Vagina (tissue), 2 donors: ENCODE measurements at regions not wholly inside any gene's neighbourhood (a gene's known extent, or its start where the extent isn't known, plus 50 kb on each side); places are given as distances from the start of the nearest gene placed in this dataset.

ENCODE experiments used
- DNase-seq, 2 donors: peaks; one replicate each; pipeline ENCODE4 v3.0.0-alpha.2; 2017; ENCODE audit errors: extremely low spot score in 2 of 2
- H3K27ac ChIP-seq: fragments of 200-600 bp; sonication (generic); one replicate; pipeline ENCODE4 v1.5.1; 2019
- H3K27me3 ChIP-seq: fragments of 200-600 bp; sonication (generic); one replicate; pipeline ENCODE4 v1.5.1; 2019
- H3K36me3 ChIP-seq, 2 donors: fragments of 200-600 bp; sonication (generic); one replicate each; pipeline ENCODE4 v1.5.1; 2017 to 2019
- H3K4me1 ChIP-seq: fragments of 200-600 bp; sonication (generic); one replicate; pipeline ENCODE4 v1.5.1; 2019
- H3K4me3 ChIP-seq, 2 donors: fragments of 200-600 bp; sonication (generic); 1 replicate in 1 of 2; 2 replicates in 1 of 2; pipeline ENCODE4 v1.5.1; 2016 to 2019
- H3K9me3 ChIP-seq: fragments of 200-600 bp; sonication (generic); one replicate; pipeline ENCODE4 v1.5.1; 2019
- POLR2A ChIP-seq, 2 donors: fragments of 450-650 bp; IDR thresholded peaks; one replicate each; pipeline ENCODE4 v1.6.1; 2017; ENCODE audit warnings: antibody characterized with exemption in 2 of 2, mild to moderate bottlenecking in 2 of 2, moderate library complexity in 2 of 2
- POLR2AphosphoS5 ChIP-seq, 2 donors: sonication (generic); formaldehyde crosslinking; IDR thresholded peaks; one replicate each; pipeline ENCODE4 v1.9.0; 2017; ENCODE audit warnings: antibody characterized with exemption in 2 of 2, mild to moderate bottlenecking in 2 of 2, low read depth in 1 of 2; ENCODE audit not compliant: insufficient read depth in 1 of 2
- intact Hi-C: fragments of 100-400 bp; cut with DNase I; formaldehyde crosslinking; loops from one replicate; pipeline ENCODE4 v1.15.1; 2023
- TF ChIP-seq, protein P1 (sequence below), 3 experiments: fragments of 450-650 bp in 2 of 3; fragments of 200-600 bp in 1 of 3; sonication (generic) in 1 of 3; IDR thresholded peaks; one replicate each; pipeline ENCODE4 v1.5.1; 2017 to 2019; ENCODE audit warnings: antibody characterized with exemption in 3 of 3, mild to moderate bottlenecking in 2 of 3, moderate library complexity in 2 of 3

DNA sequence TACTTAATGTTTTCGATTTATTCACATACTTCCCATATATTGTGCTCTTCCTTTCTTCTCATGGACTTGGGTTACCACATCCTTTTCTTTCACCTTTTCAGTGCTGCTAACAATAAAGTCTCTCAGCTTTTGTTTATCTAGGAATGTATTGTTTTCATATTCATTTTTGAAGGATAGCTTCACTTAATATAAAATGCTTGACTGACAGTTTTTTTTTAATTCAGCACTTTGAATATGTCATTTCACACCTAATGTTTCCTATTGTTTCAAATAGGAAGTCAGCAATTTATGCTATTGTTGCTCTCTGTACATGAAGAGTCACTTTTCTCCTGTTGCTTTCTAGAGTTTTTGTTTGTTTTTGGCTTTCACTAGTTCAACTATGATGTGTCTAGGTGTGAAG is 738.3 kb upstream of the STXBP6 start:
- intact Hi-C loops = no loop called here
- DNase-seq = no peak
- TF ChIP-seq POLR2A (IDR thresholded peaks at IDR 0.05) = no peak
- Histone ChIP-seq H3K27me3 (no peaks in the 10 kb centered on the region), H3K9me3 (no peaks in the 10 kb centered on the region), H3K4me1 (no peaks in the 10 kb centered on the region), H3K36me3 (no peaks in the 10 kb centered on the region), H3K4me3 (no peak overlapping the region), H3K27ac (no peak overlapping the region)

DNA sequence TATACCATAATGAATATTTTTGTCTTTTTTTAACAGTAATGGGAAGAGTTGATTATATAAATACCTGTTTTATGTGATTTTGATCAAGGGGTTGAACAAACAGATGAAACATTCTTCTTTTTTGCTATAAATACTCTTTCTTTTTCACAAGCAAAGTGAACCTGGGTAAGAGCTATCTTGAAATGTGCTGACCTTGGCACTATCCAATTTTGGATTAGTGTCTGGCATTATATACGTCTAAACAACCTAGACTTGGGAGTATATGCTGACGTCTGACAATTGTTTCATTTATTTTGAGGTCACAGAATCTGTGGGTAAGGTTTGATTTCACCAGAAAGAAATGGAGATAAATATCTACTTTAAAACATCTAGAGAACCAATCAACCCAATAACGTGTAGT is 716.0 kb upstream of the STXBP6 start:
- intact Hi-C loops = no loop called here
- H3K9me3 ChIP-seq = no peaks in the 10 kb centered on the region
- no peaks in the 10 kb centered on the region for H3K4me1 ChIP-seq
- H3K36me3 ChIP-seq = no peaks in the 10 kb centered on the region
- H3K27me3 ChIP-seq = no peaks in the 10 kb centered on the region
- TF ChIP-seq POLR2AphosphoS5 (IDR thresholded peaks at IDR 0.05; ENCODE audit: insufficient read depth in 1 of 2, low read depth in 1 of 2) (no peak), POLR2A (IDR thresholded peaks at IDR 0.05) (no peak)
- TF ChIP-seq, protein P1, sequence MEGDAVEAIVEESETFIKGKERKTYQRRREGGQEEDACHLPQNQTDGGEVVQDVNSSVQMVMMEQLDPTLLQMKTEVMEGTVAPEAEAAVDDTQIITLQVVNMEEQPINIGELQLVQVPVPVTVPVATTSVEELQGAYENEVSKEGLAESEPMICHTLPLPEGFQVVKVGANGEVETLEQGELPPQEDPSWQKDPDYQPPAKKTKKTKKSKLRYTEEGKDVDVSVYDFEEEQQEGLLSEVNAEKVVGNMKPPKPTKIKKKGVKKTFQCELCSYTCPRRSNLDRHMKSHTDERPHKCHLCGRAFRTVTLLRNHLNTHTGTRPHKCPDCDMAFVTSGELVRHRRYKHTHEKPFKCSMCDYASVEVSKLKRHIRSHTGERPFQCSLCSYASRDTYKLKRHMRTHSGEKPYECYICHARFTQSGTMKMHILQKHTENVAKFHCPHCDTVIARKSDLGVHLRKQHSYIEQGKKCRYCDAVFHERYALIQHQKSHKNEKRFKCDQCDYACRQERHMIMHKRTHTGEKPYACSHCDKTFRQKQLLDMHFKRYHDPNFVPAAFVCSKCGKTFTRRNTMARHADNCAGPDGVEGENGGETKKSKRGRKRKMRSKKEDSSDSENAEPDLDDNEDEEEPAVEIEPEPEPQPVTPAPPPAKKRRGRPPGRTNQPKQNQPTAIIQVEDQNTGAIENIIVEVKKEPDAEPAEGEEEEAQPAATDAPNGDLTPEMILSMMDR (IDR thresholded peaks at IDR 0.05) = no peak
- no peak for DNase-seq
- H3K4me3 ChIP-seq = no peak overlapping the region
- H3K27ac ChIP-seq = no peak overlapping the region

DNA sequence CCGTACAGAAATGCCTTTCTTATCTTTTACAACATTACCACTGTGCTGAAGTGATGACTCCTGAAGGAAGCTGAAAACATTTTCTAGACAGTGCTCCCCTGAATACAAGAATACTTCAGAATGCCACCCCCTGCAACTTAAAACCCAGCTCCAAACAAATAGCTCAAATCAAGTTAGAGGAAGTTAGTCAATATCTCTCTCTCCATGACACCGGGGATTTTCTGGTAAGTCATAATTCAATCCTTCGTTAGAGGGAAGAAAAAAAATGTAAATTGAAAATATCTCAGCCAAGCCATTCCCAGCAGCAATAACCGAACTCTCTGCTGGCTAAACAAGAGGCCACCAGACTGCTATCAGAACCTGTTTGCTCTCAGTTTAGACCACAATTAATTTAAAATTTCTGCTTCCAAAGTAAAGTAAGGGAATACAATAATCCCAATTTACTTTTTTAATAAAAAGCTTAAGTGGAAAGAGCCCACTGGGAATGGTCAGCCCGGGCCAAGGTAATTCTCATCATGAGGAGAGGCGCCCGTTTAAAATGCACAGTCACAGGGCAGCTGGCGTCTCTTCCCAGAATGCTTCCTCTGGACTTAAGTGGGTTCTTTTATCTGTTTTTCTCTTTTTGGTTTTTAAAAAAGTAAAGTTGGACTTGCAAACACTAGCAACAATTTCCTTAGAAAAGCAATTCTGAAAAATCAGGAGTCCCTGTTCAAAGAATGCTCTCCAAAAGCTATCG is 710.1 kb upstream of the STXBP6 start:
- no peak for TF ChIP-seq POLR2AphosphoS5 (IDR thresholded peaks at IDR 0.05; ENCODE audit: insufficient read depth in 1 of 2, low read depth in 1 of 2)
- TF ChIP-seq, protein P1 (IDR thresholded peaks at IDR 0.05) = no peak
- TF ChIP-seq POLR2A (IDR thresholded peaks at IDR 0.05) = no peak
- H3K4me1 ChIP-seq = no peaks in the 10 kb centered on the region
- no peaks in the 10 kb centered on the region for H3K27me3 ChIP-seq
- no peak overlapping the region for H3K4me3 ChIP-seq
- intact Hi-C loops = no loop called here
- H3K36me3 ChIP-seq = no peaks in the 10 kb centered on the region
- DNase-seq = no peak
- H3K9me3 ChIP-seq = no peaks in the 10 kb centered on the region
- H3K27ac ChIP-seq = no peak overlapping the region

DNA sequence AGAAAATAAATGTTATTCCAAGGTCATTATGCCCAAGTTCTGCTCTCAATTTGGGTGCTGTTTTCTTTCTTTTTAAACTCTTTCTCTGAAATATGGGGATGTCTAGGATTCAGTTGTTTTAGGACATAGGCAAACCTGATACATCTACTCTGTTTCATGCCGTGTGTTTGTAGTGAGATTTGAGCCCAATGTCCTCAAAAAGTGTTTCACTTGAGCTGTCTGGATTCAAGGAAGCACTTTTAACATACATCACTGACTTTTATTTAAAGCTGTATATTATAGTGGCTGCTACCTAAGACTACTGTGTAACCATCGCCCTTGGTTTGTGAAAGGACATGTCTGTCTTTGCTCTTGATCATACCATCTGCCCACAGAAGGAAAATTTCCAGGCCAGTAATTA is 709.3 kb upstream of the STXBP6 start:
- intact Hi-C loops = no loop called here
- Histone ChIP-seq H3K4me1 (no peaks in the 10 kb centered on the region), H3K4me3 (no peak overlapping the region), H3K36me3 (no peaks in the 10 kb centered on the region), H3K9me3 (no peaks in the 10 kb centered on the region), H3K27me3 (no peaks in the 10 kb centered on the region), H3K27ac (no peak overlapping the region)
- no peak for DNase-seq
- no peak for TF ChIP-seq POLR2AphosphoS5 (IDR thresholded peaks at IDR 0.05; ENCODE audit: insufficient read depth in 1 of 2, low read depth in 1 of 2)
- TF ChIP-seq POLR2A (IDR thresholded peaks at IDR 0.05) = no peak
- TF ChIP-seq, protein P1 (IDR thresholded peaks at IDR 0.05) = no peak

DNA sequence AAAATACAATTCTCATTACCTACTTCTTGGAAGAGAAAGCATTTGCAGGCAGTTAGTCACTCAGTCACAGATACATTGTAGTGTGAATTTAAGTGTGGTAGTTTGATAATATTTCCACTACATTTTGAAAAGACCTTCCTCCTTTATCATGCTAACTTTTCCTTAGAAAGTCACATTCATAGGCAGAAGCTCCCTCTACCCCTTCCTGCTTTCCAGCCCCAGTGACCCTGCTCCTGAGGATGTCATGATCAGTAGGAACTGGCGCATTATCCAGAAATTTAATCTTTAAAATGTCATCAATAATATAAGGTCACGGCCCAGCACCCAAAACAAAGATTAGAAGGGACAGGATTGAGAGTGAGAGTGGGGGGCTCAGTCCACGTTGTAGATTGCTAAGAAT is 707.4 kb upstream of the STXBP6 start:
- no peak overlapping the region for H3K27ac ChIP-seq
- H3K9me3 ChIP-seq = no peaks in the 10 kb centered on the region
- no peaks in the 10 kb centered on the region for H3K36me3 ChIP-seq
- TF ChIP-seq POLR2AphosphoS5 (IDR thresholded peaks at IDR 0.05; ENCODE audit: insufficient read depth in 1 of 2, low read depth in 1 of 2) (no peak), POLR2A (IDR thresholded peaks at IDR 0.05) (no peak)
- TF ChIP-seq, protein P1 (IDR thresholded peaks at IDR 0.05) = no peak
- intact Hi-C loops = no loop called here
- no peaks in the 10 kb centered on the region for H3K27me3 ChIP-seq
- no peak for DNase-seq
- no peaks in the 10 kb centered on the region for H3K4me1 ChIP-seq
- H3K4me3 ChIP-seq = no peak overlapping the region
